ENCODE measurements at regions not wholly inside any gene's neighbourhood (a gene's known extent, or its start where the extent isn't known, plus 50 kb on each side); places are given as distances from the start of the nearest gene placed in this dataset.

DNA sequence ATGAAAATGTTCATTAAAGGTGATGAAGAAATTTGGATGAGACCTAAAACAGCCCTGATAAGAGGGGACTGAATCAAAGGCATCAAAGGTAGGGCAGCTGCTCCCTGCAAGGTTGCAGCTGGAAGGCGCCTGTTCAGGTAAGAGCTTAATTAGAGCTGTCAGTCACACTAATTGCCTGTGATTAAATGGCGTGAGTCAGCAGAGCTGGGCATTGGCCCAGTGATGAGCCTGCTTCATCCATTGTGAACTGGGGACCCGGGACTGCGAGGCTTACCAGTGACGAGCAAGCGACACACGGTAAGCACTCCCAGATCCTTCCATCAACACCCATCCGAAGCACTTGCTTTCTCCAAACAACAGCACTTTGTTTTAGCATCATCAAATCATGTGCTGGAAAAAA is 621.5 kb upstream of the CDH4 start:
- no peak for TF ChIP-seq CTCF (conservative IDR thresholded peaks at IDR 0.05)
- no peak for TF ChIP-seq ZFX (IDR thresholded peaks at IDR 0.05)
